NCI-H510A (cell line): ENCODE measurements at regions not wholly inside any gene's neighbourhood (a gene's known extent, or its start where the extent isn't known, plus 50 kb on each side); places are given as distances from the start of the nearest gene placed in this dataset.

ENCODE experiments used
- DNase-seq: peaks from one replicate; lab custom pipeline; 2025; lab: John Stamatoyannopoulos, UW

DNA sequence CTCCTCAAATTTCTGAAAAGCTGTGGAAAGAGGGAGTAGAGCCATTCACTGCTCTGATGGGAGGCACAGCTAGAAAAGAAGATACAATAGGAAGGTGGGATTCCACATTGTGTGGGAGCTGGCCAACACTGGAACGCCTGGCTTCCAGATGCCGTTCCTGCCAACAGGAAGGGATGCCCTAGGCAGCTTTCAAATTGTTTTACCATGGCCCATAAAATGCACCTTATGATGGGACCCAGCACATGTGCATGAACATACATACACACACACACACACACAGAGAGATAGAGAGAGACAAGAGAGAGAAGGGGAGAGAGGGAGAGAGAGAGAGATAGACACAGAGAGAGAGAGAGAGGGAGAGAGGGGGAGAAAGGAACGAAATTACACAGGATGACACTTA is 86.1 kb upstream of the BZW1 start:
- no peak for DNase-seq

DNA sequence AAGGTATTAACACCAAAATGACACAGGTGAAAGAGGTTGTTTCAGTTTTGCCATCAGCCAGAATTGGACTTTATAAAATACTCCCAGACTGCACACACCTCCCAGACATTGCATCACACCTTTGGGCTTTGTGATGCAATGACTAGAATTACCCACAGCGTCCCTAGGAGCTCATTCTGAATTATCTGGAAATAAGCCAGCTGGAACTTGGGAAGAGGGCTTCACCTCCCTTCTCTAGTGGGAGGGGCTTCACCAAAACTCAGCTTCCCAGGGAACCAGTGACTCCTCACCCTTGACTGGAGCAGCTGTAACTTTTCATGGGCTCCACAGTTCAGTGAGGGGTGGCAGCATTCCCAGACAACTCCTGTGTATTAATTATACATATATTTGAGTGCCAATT is 83.1 kb upstream of the BZW1 start:
- DNase-seq = no peak

DNA sequence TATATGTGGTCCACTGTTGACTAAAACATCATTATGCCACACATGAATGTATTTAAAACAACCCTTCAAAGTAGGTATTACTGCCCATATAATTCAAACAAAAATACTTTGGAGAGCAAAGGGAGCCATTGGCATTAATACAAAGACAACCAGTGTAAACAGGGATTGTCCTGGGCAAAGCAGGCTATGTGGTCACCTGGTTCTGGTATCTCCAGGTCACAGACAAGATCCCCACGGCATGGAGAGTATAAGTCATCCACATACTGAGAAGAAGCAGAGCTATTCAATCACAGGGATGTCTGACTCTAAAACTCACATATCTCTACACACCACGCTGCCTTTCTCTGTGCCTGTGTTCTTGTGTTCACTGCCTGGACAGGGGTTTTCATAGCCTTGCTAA is 81.4 kb upstream of the BZW1 start:
- DNase-seq = no peak

DNA sequence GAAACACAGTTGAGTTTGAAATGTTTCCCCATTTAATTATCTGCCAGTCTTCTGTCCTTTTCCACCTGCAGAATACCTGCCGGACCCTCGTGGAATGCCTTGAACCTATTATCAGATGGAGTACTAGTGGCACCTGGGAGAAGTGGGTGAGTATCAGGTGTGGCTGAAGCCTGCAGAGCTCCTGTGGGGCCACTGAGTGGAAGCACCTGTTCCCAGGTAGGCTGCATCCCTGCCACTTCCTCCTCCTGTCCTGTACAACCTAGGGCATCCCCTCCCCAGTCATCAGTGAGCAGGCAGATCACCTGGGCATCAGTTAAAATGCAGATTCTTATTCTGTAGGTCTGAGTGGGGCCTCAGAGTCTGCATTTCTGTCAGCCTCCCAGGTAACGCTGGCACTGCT is 80.8 kb upstream of the BZW1 start:
- no peak for DNase-seq

DNA sequence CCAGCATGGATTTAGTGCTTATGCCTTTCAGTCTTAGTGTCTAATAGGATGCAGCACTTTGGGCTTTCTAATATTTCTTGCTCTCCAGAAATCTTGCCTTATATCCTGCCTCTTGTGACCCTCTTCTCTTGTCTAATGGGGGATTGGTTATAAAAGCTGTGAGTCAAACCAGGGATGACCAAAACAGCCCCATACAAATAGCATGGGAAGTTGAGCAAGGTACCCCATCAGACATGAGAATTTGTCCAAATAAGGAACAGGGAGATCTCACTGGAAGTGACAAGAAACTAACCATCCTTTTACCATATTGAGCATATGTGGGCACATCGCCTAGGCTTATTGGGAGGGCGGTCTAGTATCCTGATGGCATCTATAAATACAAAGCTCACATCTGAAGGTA is 78.8 kb upstream of the BZW1 start:
- no peak for DNase-seq

DNA sequence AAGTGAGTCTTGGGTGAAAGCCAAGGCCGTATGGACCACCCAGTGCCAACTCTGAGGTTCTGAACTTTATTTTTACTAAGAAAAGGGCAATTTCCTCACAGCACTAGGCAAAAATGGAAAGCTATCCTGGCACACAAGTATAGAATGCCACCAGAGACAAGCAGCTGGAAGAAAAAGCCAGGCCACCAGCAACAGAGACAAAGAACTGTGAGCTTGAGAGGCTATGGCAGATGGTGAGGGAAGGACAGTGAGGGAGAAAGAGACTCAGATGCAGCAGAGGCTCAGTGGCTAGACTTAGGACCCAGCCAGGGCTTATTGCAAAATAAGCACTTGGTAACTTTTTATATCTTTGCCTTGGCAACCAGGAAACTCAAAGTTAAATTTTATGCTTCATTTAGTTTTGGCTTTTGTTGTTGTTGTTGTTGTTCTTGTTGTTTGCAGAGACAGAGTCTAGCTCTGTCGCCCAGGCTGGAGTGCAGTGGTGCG is 78.0 kb upstream of the BZW1 start:
- DNase-seq = no peak

DNA sequence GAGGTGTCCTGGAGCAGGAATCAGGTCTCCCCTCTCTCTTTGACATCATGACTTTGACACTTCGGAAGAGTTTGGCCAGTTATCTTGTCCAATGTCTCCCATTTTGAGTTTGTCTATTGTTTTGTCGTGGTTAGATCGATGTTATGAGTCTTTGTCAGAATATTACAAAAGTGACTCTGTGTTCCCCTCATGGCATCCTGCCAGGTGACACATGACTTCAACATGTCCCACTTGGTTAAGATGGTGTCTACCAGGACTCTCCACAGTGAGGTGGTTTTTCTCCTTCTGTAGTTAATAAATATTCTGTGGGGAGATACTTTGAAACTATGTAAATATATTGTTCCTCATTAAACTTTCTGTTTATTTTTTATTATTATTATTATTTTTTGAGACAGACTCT is 76.6 kb upstream of the BZW1 start:
- DNase-seq = no peak

DNA sequence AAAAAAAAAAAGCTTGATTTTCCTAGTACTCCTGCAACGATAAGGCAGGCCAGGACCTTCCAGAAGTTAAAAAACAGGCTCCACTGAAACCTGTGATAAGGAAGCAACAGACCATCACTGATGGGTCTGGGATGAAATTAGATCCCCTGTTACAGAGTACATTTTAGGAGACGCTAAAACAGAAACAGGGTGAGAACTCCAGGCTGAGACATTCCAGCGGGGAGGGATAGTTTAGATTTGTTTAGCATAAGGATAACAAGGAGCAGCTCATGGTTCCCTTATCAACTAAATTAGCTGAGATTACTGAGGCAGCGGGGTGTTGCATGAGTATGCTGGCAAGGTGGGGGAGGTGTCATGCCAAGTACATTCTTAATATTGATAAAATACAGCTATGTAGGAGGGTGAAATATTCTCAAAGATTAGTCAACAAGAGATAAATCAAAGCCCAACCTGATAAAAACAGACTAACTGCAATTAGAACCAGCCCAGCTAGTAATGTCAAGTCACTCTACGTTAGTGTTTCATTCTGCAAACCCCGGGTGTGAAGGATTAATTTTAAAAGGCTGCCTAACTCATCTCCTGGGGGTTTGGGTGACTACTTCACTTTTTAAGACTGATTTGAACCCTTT is 75.0 kb upstream of the BZW1 start:
- DNase-seq = no peak

DNA sequence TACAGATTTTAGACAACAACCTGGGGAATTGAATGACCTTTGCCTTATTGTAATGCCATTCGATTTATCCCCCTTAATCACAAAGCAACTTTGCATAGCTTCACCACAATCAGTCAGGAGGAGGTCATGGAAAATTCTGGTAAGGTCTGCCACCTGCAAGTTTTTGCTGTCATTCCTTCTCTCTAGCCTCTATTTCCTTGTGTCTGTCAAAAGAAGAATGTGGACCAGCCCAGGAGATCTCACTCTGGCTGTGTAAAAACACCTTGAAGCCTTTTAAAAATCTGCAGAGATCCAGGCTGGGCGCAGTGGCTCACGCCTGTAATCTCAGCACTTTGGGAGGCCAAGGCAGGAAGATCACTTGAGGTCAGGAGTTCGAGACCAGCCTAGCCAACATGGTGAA is 74.1 kb upstream of the BZW1 start:
- no peak for DNase-seq

DNA sequence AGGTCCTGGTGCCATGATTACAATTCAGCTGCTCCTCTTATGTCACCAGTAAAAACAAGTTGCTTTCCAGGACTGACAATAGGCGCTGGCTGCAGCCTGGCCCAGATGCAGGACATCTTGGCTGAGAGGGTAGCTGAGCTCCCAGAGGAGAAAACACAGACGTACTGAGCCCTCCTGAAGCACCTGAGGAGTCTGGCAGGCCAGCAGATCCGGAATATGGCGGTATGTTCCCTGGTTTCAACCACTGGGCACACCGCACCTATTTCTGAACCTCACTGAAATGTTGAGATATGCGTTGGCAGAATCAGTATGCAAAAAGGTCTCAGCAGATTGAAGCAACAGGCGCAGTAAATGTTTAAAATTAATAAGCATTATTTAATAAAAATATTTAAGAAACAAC is 73.1 kb upstream of the BZW1 start:
- DNase-seq = no peak

DNA sequence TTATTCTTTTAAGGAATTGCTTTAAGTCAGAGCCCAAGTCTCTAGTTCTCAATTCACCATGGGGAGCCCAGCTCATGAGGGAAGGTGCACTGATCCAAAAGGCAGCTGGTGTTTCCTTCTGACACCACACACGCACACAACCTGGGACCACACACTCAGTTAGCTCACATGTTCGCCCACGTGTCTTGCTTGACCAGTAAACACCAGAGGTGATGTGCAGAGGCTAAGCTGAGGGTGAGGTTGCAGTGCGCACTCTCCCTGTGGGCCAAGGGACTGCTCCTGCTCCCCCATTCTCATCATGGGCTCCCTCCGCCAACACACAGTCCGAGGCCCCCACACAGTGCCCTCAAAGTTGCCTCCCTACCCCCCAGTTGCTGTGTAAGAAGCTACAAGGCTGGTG is 70.8 kb upstream of the BZW1 start:
- DNase-seq = no peak

DNA sequence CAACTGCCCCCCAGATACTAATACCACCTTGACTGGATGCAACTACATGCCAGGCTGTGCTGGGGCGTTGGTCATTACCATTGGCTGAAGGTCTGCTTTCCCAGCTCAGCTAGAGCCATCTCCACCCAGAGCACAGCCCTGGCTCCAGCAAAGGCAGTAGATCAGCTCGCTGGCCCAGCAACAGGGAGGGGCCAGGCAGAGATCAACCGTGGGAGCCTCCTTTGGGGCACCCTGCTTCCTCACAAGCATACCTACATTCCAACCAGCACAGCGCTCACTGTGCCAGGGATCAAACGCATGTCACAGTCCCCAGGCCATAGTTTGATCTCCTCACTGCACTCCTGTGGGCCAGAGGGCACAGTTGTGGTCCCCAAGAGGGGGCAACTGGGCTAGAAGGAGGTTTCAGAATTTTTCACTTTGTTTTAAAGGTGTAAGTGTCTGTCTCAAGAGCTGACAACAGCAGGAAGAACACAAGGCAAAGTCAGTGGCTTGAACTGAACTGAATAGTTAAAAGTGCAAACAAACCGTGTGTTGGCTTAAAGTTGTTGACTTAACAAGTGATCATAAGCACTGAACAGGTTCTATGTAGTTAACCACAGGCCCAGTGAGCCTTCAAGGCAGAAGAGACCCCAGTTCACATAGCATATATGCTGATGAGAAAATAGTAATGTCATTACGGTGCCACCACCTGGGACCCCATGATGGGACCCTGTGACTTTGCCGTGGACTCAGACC is 70.1 kb upstream of the BZW1 start:
- peak; percentile 18 for DNase-seq

DNA sequence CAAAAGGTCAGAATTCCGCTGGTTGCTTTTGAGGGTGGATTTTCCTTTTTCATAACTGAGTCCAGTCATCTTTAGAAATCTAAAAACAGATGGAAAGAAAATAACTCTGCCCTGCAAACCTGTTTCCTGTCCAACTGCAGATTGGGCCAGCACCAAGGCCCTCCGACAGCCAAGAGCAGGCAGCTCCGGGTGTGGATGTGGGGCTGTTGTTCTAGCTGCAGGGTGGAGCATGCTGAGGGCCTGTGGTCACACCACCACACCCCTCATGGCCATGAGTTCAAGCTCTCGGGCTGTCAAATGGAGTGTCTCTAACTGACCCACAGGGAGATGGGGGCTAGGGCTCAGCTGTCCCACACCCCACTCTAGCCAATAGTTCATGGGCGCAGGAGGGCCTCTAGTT is 69.3 kb upstream of the BZW1 start:
- DNase-seq = no peak

DNA sequence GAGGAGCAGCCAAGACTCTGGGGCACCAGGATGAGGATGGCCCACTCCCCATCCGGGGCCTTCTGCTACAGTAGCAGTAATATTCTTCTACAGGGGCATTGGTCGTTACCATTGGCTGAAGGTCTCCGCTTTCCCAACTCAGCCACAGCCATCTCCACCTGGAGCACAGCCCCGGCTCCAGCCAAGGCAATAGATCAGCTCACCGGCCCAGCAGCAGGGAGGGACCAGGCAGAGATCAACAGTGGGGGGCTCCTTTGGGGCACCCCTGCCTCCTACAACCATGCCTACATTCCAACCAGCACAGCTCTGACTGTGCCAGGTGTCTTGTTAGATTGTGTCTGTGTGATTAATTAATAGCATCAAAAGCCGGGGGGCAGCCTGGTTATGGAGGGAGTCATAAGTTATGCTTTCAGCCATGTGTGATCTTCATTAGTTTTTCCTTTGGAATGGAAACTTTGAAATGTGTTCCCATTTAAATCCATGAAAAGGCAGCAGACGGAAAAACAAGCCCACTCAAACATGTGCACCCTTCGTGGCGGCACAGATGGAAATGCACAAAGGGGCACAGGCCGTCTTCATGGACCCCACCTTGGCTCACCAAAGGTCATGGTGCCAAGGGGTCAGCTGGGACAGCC is 68.6 kb upstream of the BZW1 start:
- DNase-seq = no peak

DNA sequence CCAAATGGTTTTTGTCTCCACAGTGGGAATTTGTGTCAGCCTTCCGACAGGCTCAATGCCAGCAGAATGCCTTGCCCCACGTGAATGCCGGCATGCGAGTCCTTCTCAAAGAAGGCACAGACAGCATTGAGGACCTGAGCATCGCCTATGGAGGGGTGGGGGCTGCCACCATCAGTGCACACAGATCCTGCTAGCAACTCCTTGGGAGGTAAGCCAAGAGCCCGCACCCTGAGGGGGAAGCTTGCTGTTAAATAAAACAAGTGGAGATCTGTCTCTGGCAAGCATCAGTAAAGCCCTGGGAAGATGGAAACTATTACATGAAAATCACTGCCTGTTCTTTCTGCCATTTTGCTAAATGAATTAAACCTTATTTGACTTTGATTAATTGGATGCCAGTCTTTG is 67.5 kb upstream of the BZW1 start:
- no peak for DNase-seq

DNA sequence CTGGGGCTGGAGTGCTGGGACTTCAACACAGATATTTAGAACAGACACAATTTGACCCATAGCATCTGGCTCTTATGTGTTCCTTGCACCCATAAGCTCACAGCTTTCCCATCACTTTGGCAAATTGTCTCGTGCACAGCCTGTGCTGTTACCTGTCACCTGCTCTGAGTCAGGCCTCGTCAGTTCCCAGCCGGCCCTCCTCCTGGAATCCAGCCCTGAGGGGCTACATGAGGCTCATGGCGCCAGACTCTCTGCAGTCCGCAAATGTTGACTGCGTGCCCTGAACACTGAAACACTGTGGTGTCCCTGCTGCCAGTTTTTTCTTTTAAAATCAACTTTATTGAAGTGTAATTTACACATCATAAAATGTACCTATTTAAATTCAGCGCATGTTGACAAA is 65.4 kb upstream of the BZW1 start:
- no peak for DNase-seq

DNA sequence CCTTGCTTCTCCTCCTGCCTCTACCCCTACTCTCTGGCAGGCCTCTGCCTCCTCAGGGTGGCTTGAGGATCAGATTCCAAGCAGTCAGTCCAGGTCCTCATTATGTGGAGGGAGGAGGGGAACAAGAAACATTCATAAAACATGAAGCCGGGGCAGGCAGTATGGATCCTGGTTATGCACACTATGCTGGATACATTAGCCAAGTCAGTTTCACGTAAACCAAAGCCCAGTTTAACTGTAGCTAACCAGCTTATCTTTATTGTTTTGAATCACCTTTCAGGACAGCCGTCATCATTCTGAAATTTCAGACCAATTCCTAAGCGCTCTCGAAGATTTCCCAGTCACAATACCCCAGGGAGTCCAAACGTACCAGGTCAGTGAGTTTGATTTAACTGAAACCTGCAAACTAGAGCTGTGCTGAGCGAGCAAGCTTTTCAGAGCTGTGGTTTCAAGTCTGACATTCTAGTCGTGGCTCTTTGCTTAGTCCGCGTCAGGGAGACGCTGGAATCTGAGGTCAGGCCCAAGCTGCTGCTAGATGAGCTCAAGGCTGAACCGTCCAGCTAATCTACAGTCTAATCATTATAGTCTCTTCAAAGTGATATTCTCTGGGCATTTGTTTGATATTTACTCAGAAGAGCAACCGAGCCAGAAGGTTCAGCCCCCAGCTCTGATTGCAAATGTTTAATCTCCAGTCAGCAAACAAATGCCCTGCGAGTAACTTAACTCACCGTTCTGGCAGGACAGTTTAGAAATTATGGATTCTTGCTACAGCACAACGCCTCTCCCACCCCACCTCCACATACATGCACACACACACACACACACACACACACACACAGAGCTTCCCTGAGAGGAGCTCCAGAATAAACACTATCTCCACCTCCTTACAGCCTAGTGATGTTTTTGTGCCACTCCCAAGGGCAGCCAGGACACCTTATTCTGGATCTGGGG is 63.8 kb upstream of the BZW1 start:
- no peak for DNase-seq

DNA sequence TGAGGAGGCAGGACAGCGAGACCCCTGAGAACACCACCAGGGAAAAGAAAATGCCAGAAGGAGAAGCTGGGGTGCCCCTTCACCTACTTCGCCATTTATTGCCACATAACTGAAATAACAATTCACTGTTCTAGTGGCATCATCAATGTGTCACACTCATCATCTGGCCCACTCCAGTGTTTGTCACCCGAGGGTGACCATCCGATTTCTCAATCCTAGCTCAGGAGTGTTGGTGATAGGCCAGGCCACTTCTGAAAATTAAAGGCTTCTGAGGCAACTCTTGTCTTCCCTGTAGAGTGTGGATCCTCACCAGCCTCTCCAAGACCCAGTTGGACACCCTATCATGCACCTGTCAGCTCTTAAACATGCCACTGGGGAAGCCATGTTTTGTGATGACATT is 62.9 kb upstream of the BZW1 start:
- DNase-seq = no peak

DNA sequence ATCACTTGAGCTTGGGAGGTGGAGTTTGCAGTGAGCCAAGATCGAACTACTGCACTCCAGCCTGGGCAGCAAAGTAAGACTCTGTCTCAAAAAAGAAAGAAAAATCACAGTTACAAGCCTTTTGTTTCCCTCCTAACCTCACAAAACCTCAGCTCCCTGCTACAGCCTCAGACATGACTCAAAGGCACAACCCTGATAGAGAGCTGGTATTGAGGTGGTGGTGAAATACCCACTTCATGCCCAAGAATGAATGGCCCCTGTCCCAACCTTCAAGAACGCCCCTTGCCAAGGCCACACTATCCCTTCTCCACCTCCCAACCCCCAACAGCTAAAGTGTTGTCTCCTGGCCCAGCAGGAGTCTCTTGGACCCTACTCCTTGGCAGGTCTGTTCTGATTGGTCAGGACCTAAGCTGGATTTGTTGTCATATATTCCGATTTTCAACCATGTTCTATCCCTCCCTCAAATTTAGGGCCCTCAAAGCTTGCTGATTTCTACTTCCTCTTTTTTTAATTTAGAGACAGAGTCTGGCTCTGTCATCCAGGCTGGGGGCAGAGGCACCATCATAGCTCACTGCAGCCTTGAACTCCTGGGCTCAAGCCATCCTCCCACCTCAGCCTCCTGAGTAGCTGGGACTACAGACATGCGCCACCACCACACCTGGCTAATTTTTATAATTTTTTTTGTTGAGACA is 61.9 kb upstream of the BZW1 start:
- no peak for DNase-seq

DNA sequence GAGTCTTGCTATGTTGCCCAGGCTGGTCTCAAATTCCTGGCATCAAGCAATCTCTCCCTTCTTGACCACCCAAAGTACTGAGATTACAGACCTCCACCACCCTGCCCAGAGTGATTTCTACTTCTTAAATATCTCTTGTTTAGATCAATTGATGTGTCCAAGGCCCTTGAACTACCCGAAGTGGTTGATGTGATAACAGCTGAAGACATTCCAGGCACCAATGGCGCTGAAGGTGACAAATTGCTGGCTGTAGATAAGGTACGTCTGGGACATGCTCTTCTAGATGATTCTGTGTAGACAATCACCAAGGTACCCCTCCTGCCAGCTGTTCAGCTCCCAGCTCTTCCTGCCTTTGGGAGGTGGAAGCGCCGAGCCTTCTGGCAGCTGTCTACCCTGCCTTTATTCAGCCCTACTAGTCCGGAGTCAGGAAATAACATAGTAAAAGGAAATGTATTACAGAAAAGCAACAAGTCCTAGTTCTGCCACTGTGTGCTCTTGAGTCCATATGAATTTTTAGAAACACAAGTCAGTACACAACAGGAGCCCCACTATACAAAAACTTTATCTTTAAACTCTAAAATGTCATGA is 61.3 kb upstream of the BZW1 start:
- DNase-seq = no peak

DNA sequence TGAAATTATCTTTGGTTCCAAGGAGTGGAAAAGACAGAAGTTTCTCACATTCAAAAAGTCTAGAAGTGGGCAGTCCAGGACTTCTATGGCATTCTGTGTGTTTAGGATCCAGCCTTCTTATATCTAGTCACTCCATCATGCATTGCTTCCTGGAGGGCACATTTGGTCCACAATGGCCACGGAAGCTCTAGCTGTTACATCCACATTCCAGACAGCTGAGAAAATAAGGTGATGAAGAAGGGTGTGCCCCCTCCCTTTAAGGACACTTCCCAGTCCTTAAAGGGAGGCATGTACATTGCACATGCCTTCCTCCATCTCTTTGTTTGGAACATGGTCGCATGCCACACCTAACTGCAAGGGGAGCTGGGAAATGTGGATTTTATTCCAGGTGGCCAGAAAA is 59.9 kb upstream of the BZW1 start:
- DNase-seq = no peak
